Left ventricle myocardium inferior (tissue), 1 donor: ENCODE measurements at regions not wholly inside any gene's neighbourhood (a gene's known extent, or its start where the extent isn't known, plus 50 kb on each side); places are given as distances from the start of the nearest gene placed in this dataset.

Experiments
- DNase-seq: peaks from one replicate; pipeline ENCODE4 v3.0.0-alpha.2; 2020
- H3K27ac ChIP-seq: fragments of 200-600 bp; replicated peaks from 2 replicates; pipeline ENCODE4 v1.8.0; 2021
- H3K27me3 ChIP-seq: fragments of 200-600 bp; 2 replicates; pipeline ENCODE4 v1.8.0; 2021; ENCODE audit warnings: low read depth
- H3K36me3 ChIP-seq: fragments of 200-600 bp; 2 replicates; pipeline ENCODE4 v1.8.0; 2021
- H3K4me1 ChIP-seq: fragments of 200-600 bp; 2 replicates; pipeline ENCODE4 v1.8.0; 2021
- H3K4me3 ChIP-seq: fragments of 200-600 bp; 2 replicates; pipeline ENCODE4 v1.8.0; 2021; ENCODE audit warnings: mild to moderate bottlenecking, moderate library complexity
- H3K9me3 ChIP-seq: fragments of 200-600 bp; replicated peaks from 2 replicates; pipeline ENCODE4 v1.8.0; 2021
- intact Hi-C: fragments of 100-400 bp; cut with micrococcal nuclease; formaldehyde crosslinking; loops from one replicate; pipeline ENCODE4 v1.11.0; 2022
- TF ChIP-seq, protein P1 (sequence below): fragments of 200-600 bp; IDR thresholded peaks from 2 replicates; pipeline ENCODE4 v1.8.0; 2021; ENCODE audit warnings: antibody characterized with exemption, mild to moderate bottlenecking, borderline replicate concordance
- donor health status: DM: no; HTN: yes; CAD: no; lungs with severe emphysema.

DNA sequence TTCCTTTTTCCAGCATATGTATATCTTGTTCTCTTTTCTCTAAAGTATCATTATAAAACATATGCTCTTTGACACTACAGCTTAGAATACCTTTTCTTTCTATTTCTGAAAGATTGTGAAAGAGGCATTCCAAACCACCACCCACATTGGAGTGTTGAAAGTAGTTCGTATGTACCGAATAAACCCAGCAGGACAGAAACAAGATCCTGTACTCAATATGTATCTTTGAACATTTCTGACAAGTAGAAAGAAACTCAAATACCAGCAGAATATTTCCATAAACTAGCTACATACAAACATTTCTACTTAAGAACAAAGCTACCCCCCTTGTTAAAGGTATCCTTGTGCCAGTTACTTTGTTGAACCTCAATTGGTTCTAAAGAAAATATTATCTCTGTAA lies 415.3 kb upstream of the ALCAM start:
- no peaks in the 10 kb centered on the region for H3K4me1 ChIP-seq
- intact Hi-C loops, result no loop called here

DNA sequence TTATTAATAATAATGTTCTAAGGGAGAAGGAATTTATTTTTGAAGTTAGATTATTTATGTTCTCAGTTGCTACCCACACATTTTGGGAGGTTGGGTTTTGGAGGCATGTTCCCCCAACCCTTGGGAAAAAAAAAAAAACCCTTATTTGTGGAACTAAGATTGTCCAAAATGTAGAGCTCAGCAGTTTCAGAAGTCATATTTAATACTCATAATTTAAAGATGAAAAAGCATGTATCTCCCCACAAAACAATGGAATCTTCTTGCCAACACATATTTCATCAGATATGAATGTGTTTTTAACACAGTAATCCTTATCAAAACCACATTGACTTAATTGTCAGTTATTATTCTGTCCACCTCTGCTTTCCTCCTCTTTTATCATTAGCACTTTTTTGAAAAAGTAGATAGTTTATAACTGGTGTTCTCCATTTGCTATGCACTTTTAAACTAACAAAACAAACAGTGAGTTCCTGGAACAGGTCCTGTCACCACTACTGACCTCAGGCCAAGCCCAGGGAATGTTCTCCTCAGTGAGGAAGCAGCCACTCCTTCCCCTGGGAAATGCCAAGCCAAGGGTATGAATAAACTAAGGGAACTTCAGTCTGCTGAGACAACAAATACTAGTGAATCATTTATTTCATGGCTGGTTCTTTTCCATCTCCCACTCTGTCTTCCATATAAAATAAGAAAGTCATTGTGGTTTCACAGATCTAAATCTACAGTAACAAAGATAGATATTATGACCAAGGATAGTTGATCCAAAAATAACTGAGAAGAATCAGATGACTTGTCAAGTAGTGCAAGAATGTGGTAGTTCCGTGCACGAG lies 414.4 kb upstream of the ALCAM start:
- Histone ChIP-seq H3K27ac (no peak overlapping the region), H3K4me3 (no peak overlapping the region), H3K27me3 (no peaks in the 10 kb centered on the region), H3K4me1 (no peaks in the 10 kb centered on the region), H3K36me3 (no peaks in the 10 kb centered on the region), H3K9me3 (no peaks in the 10 kb centered on the region)
- DNase-seq, result no peak
- TF ChIP-seq, protein P1, sequence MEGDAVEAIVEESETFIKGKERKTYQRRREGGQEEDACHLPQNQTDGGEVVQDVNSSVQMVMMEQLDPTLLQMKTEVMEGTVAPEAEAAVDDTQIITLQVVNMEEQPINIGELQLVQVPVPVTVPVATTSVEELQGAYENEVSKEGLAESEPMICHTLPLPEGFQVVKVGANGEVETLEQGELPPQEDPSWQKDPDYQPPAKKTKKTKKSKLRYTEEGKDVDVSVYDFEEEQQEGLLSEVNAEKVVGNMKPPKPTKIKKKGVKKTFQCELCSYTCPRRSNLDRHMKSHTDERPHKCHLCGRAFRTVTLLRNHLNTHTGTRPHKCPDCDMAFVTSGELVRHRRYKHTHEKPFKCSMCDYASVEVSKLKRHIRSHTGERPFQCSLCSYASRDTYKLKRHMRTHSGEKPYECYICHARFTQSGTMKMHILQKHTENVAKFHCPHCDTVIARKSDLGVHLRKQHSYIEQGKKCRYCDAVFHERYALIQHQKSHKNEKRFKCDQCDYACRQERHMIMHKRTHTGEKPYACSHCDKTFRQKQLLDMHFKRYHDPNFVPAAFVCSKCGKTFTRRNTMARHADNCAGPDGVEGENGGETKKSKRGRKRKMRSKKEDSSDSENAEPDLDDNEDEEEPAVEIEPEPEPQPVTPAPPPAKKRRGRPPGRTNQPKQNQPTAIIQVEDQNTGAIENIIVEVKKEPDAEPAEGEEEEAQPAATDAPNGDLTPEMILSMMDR, result no peak
- intact Hi-C loops, result no loop called here

More for the DNA sequence above, 415.3 kb upstream of the ALCAM start:
- TF ChIP-seq, protein P1, result no peak
- no peaks in the 10 kb centered on the region for H3K9me3 ChIP-seq
- no peaks in the 10 kb centered on the region for H3K36me3 ChIP-seq
- H3K27me3 ChIP-seq, result no peaks in the 10 kb centered on the region
- H3K27ac ChIP-seq, result no peak overlapping the region
- no peak overlapping the region for H3K4me3 ChIP-seq
- DNase-seq, result no peak

DNA sequence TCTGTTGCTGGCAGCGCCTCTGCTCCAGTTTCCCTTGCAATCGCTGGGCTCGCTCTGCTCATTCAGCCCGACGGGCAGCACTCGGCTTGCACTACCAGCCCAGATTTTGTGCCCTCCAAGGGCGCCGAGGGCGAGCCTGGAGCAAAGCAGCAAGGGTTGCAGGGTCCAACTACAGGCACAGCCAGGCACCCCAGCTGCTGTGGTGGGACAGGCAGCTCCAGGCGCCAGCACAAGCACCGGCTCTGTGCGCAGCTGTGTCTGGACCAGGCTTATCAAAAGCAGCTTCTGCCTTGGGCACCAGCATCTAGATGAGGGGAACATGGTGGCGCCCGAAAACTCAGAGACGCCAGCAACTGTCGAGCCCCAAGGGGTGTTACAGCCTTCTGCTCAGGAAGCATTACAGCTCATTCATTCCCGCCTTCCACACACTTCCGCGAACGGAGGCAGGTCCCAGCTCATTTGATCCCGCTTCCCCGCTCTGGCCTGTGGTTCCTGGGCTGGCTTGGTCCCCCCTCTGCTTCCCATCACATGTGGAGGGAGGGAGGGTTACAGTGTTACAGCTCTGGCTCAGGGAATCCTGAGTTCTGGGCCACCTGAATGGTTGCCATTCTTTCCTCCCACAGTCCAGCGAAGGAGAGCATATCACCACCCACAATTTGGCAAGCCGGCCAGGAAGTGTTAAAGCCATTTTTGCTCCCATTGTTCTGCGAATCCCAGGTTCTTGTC lies 409.9 kb upstream of the ALCAM start:
- TF ChIP-seq, protein P1, result no peak
- no peaks in the 10 kb centered on the region for H3K36me3 ChIP-seq
- intact Hi-C loops, result no loop called here
- no peaks in the 10 kb centered on the region for H3K4me1 ChIP-seq
- H3K4me3 ChIP-seq, result no peak overlapping the region
- no peaks in the 10 kb centered on the region for H3K27me3 ChIP-seq
- no peaks in the 10 kb centered on the region for H3K9me3 ChIP-seq
- no peak for DNase-seq
- H3K27ac ChIP-seq, result no peak overlapping the region

DNA sequence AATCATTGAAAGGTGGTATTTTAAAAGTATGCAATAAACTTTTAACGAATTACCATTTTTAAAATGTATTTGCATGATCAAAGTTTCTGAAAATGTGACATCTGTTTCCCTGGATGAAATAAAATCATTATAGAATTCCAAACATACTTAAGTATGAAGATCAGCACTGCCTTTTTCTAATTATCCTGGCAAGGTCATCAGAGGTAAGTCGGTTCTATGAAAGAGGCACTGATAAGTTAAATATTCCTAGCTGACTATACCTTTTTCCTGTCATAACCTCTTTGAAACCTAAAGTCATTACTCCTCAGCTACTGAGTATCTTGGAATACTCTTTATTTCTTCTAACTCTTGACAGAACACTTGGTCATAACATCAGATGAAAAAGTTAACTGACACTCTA lies 406.1 kb upstream of the ALCAM start:
- DNase-seq, result no peak
- no peaks in the 10 kb centered on the region for H3K9me3 ChIP-seq
- H3K27ac ChIP-seq, result no peak overlapping the region
- H3K27me3 ChIP-seq, result no peaks in the 10 kb centered on the region
- intact Hi-C loops, result no loop called here
- no peaks in the 10 kb centered on the region for H3K4me1 ChIP-seq
- H3K36me3 ChIP-seq, result no peaks in the 10 kb centered on the region
- TF ChIP-seq, protein P1, result no peak
- H3K4me3 ChIP-seq, result no peak overlapping the region

DNA sequence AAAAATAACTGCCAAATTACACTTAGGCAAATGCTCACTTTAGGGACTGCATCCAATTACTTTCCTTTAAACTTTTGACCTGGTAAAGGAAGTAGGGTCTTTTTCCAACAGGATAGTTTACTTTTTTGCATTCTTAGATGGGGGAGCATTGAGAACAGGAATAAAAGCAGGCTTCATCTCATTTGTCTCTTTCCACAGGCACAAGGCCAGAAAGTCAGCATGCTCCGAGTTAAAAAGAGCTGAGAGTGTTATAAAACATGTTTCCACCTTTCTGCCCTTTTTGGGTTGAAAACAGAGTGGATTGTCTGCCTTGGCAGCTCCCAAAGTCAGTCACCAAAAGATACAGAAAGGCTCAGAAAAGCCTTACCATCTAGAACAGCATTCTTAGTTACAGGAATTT lies 404.9 kb upstream of the ALCAM start:
- intact Hi-C loops, result no loop called here
- H3K4me1 ChIP-seq, result no peaks in the 10 kb centered on the region

More for the DNA sequence above, 404.9 kb upstream of the ALCAM start:
- H3K9me3 ChIP-seq, result no peaks in the 10 kb centered on the region
- TF ChIP-seq, protein P1, result no peak
- no peak overlapping the region for H3K4me3 ChIP-seq
- H3K27me3 ChIP-seq, result no peaks in the 10 kb centered on the region
- no peak overlapping the region for H3K27ac ChIP-seq
- H3K36me3 ChIP-seq, result no peaks in the 10 kb centered on the region
- no peak for DNase-seq
